HG03520 (cell line): ENCODE measurements at regions not wholly inside any gene's neighbourhood (a gene's known extent, or its start where the extent isn't known, plus 50 kb on each side); places are given as distances from the start of the nearest gene placed in this dataset.
"Not testable (repeated sequence)": the region's sequence is repeated elsewhere in the genome, so short reads cannot be mapped to it uniquely, and the experiment has no call there.

Source experiments
- ATAC-seq: cut with Tn5 transposase; IDR thresholded peaks from one replicate; pipeline ENCODE4 v1.9.1; 2021; ENCODE audit warnings: mild to moderate bottlenecking, moderate library complexity; ENCODE audit not compliant: unreplicated experiment

- no peak for ATAC-seq
These were observed 99.5 kb upstream of the LYPLAL1 start for GRCh38 chr1:219074084-219074728.

GRCh38 chr1:219075121-219075879 is 98.4 kb upstream of the LYPLAL1 start:
- no peak for ATAC-seq

- ATAC-seq = no peak
These were observed 97.2 kb upstream of the LYPLAL1 start for GRCh38 chr1:219076326-219076937.

- ATAC-seq = not testable (repeated sequence)
These were observed 95.9 kb upstream of the LYPLAL1 start for GRCh38 chr1:219077767-219078166.

- no peak for ATAC-seq
These were observed 91.4 kb upstream of the LYPLAL1 start for GRCh38 chr1:219081943-219082925.

GRCh38 chr1:219083631-219084030 is 90.0 kb upstream of the LYPLAL1 start:
- ATAC-seq = no peak

- ATAC-seq = no peak
These were observed 88.6 kb upstream of the LYPLAL1 start for GRCh38 chr1:219085082-219085481.

- no peak for ATAC-seq
These were observed 87.7 kb upstream of the LYPLAL1 start for GRCh38 chr1:219085988-219086387.

GRCh38 chr1:219086956-219087469 is 86.7 kb upstream of the LYPLAL1 start:
- ATAC-seq = no peak

GRCh38 chr1:219088778-219089557 is 84.7 kb upstream of the LYPLAL1 start:
- peak; percentile 79 for ATAC-seq

- ATAC-seq = peak; percentile 79
These were observed 83.1 kb upstream of the LYPLAL1 start for GRCh38 chr1:219090607-219091006.

- no peak for ATAC-seq
These were observed 81.5 kb upstream of the LYPLAL1 start for GRCh38 chr1:219092206-219092605.

- ATAC-seq = peak; percentile 74
These were observed 74.4 kb upstream of the LYPLAL1 start for GRCh38 chr1:219099307-219099706.

- no peak for ATAC-seq
These were observed 73.6 kb upstream of the LYPLAL1 start for GRCh38 chr1:219100059-219100458.

- ATAC-seq = not testable (repeated sequence)
These were observed 71.2 kb upstream of the LYPLAL1 start for GRCh38 chr1:219102466-219102865.

- ATAC-seq = no peak
These were observed 67.8 kb upstream of the LYPLAL1 start for GRCh38 chr1:219105893-219106292.

- ATAC-seq = no peak
These were observed 64.2 kb upstream of the LYPLAL1 start for GRCh38 chr1:219109424-219110018.

GRCh38 chr1:219113261-219113660 is 60.4 kb upstream of the LYPLAL1 start:
- no peak for ATAC-seq

GRCh38 chr1:219114014-219114413 is 59.7 kb upstream of the LYPLAL1 start:
- no peak for ATAC-seq
